AG04450 (cell line): ENCODE measurements at regions not wholly inside any gene's neighbourhood (a gene's known extent, or its start where the extent isn't known, plus 50 kb on each side); places are given as distances from the start of the nearest gene placed in this dataset.

Experiments
- CTCF ChIA-PET: fragments of 300-600, 350-600 bp; formaldehyde crosslinking; extraction: SDS; loops from one replicate; lab custom pipeline; 2022; ENCODE audit warnings: antibody characterized with exemption, inconsistent platforms; lab: Charles Lee
- POLR2A ChIA-PET: fragments of 350-600 bp; formaldehyde crosslinking; extraction: SDS; loops from one replicate; lab custom pipeline; 2021; ENCODE audit warnings: antibody characterized with exemption, inconsistent platforms; lab: Yijun Ruan, JAX
- DNase-seq: peaks from one replicate; pipeline ENCODE4 v3.0.0-alpha.2; 2011; ENCODE audit warnings: low read depth, low spot score
- H3K27ac ChIP-seq: one replicate; pipeline ENCODE4 v1.5.1; 2012; ENCODE audit warnings: low read depth, low read length, control low read depth
- H3K27me3 ChIP-seq: one replicate; pipeline ENCODE4 v1.6.0; 2012; ENCODE audit warnings: low read length; ENCODE audit not compliant: control insufficient read depth, insufficient read depth
- H3K4me3 ChIP-seq: 2 replicates; pipeline ENCODE4 v1.5.1; 2011; ENCODE audit warnings: mild to moderate bottlenecking, low read depth, low read length, control low read depth
- H3K9me3 ChIP-seq: 2 replicates; pipeline ENCODE4 v1.5.1; 2012; ENCODE audit warnings: low read length; ENCODE audit not compliant: control insufficient read depth, insufficient read depth
- TF ChIP-seq, protein P1 (sequence below): IDR thresholded peaks from 2 replicates; pipeline ENCODE4 v1.5.1; 2011; ENCODE audit warnings: low read depth, low read length, control low read depth, inconsistent platforms

- H3K27me3 ChIP-seq, result no peaks in the 10 kb centered on the region
- no peak for DNase-seq
Observed at GRCh38 chr4:187541666-187542065, 453.9 kb upstream of the ZFP42 start.

GRCh38 chr4:187544461-187545053, 451.0 kb upstream of the ZFP42 start:
- H3K9me3 ChIP-seq, result no peaks in the 10 kb centered on the region

More at GRCh38 chr4:187541666-187542065, 453.9 kb upstream of the ZFP42 start:
- POLR2A ChIA-PET, result no interaction called here
- no peak overlapping the region for H3K27ac ChIP-seq
- H3K4me3 ChIP-seq, result no peak overlapping the region
- TF ChIP-seq, protein P1, sequence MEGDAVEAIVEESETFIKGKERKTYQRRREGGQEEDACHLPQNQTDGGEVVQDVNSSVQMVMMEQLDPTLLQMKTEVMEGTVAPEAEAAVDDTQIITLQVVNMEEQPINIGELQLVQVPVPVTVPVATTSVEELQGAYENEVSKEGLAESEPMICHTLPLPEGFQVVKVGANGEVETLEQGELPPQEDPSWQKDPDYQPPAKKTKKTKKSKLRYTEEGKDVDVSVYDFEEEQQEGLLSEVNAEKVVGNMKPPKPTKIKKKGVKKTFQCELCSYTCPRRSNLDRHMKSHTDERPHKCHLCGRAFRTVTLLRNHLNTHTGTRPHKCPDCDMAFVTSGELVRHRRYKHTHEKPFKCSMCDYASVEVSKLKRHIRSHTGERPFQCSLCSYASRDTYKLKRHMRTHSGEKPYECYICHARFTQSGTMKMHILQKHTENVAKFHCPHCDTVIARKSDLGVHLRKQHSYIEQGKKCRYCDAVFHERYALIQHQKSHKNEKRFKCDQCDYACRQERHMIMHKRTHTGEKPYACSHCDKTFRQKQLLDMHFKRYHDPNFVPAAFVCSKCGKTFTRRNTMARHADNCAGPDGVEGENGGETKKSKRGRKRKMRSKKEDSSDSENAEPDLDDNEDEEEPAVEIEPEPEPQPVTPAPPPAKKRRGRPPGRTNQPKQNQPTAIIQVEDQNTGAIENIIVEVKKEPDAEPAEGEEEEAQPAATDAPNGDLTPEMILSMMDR, result no peak
- CTCF ChIA-PET, result no interaction called here
- H3K9me3 ChIP-seq, result no peaks in the 10 kb centered on the region

GRCh38 chr4:187547316-187547715, 448.3 kb upstream of the ZFP42 start:
- ChIA-PET CTCF (no interaction called here), POLR2A (no interaction called here)
- Histone ChIP-seq H3K27ac (no peak overlapping the region), H3K27me3 (no peaks in the 10 kb centered on the region), H3K9me3 (no peaks in the 10 kb centered on the region), H3K4me3 (no peak overlapping the region)
- TF ChIP-seq, protein P1, result no peak
- no peak for DNase-seq

More at GRCh38 chr4:187544461-187545053, 451.0 kb upstream of the ZFP42 start:
- Histone ChIP-seq H3K4me3 (no peak overlapping the region), H3K27ac (no peak overlapping the region), H3K27me3 (no peaks in the 10 kb centered on the region)
- ChIA-PET CTCF (no interaction called here), POLR2A (no interaction called here)
- TF ChIP-seq, protein P1, result no peak
- no peak for DNase-seq

DNA sequence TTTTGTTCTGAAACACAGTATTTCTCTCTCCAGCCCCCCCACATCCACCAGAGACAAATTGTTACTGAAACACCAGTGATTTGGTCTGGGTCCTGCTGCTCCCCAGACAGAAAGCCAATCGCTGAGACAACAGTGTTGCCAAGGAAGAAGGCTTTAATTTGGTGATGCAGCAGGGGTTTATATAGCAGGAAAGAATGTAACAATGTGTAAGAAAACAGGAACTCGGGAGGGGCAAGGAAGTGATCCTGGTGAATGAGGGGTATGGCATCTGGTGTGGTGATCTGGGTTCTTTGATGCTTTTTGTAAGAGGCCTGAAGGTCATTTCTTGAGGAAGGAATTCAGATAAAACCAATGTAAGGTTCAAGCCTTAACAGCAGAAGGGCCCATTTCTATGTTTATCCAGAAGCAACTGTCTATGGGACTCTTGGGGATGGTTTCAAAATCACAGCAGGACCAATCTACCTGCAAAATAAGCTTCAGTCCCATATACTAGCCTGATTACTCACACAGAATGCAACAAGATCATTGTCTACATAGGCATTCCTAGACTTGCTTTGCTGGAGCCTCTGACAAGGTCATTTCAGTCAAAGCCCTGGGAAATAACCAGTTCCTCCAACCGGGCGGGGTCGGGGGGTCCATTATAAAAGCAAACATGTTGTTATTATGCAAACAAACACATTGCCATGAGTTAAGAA, 445.2 kb upstream of the ZFP42 start:
- H3K27ac ChIP-seq, result no peak overlapping the region
- TF ChIP-seq, protein P1, result no peak
- ChIA-PET CTCF (no interaction called here), POLR2A (no interaction called here)
- no peak for DNase-seq
- no peak overlapping the region for H3K4me3 ChIP-seq
- H3K9me3 ChIP-seq, result no peaks in the 10 kb centered on the region
- no peaks in the 10 kb centered on the region for H3K27me3 ChIP-seq

DNA sequence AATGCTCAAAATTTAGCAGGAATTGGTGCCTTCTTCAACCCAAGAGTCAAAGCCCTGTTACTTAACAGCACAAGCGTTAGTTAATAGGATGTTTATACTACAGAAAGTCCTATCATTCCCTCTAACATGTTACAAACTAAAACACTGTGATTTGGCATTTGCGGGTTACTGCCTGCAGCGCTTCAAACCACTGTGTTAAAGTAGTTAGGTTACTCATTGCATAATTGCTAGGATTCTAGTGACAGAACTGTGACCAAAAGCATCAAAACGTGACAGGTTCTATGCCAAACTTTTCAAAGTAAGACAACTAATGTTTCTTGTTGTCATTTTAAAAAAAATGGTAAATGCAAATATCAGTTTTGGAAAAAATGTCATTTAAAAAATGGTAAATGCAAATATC, 442.8 kb upstream of the ZFP42 start:
- Histone ChIP-seq H3K27ac (no peak overlapping the region), H3K27me3 (no peaks in the 10 kb centered on the region), H3K9me3 (no peaks in the 10 kb centered on the region), H3K4me3 (no peak overlapping the region)
- TF ChIP-seq, protein P1, result no peak
- POLR2A ChIA-PET, result no interaction called here
- DNase-seq, result no peak
- CTCF ChIA-PET, result no interaction called here
